HK-2 (cell line): ENCODE measurements at regions not wholly inside any gene's neighbourhood (a gene's known extent, or its start where the extent isn't known, plus 50 kb on each side); places are given as distances from the start of the nearest gene placed in this dataset.

Source experiments
- DNase-seq: peaks from one replicate; pipeline ENCODE4 v3.0.0-alpha.2; 2018; ENCODE audit not compliant: unreplicated experiment

DNA sequence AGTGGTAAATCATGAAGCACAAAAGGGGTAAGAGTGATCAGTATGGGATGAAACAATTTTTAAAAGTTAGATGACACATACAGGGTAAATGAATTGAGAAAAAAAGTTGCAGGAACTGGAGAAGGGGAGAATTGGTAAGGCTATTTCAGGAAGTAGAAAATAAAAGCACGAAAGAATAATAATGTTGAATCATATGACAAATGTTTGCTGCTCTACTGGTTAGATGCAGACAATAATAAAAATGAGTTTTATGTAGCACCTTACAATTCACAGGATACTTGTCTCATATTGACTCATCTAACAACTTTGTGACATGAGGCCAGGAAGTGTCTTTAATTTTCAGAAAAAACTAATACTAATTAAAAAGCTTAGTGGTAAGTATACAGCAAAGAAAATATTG lies 566.5 kb upstream of the MARCKS start:
- no peak for DNase-seq

GRCh38 chr6:113291751-113292445 lies 565.2 kb upstream of the MARCKS start:
- DNase-seq: no peak

- DNase-seq: no peak
Observed at GRCh38 chr6:113292646-113293422, 564.3 kb upstream of the MARCKS start.

DNA sequence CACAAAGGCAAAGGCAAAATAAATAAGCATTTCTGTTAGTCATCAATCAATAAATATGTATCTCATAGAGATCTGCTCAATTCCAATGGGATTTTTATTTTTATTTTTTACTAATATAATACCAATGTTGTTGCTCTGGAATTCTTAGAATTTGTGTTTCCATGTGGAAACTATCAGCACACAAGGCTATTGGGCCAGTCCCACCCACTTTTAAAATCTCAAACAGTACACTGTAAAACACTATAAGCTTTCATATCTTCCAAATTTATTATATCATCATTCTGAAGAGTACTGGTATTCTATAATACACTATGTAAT lies 563.8 kb upstream of the MARCKS start:
- no peak for DNase-seq

- no peak for DNase-seq
Observed at GRCh38 chr6:113299531-113299930, 557.6 kb upstream of the MARCKS start.

DNA sequence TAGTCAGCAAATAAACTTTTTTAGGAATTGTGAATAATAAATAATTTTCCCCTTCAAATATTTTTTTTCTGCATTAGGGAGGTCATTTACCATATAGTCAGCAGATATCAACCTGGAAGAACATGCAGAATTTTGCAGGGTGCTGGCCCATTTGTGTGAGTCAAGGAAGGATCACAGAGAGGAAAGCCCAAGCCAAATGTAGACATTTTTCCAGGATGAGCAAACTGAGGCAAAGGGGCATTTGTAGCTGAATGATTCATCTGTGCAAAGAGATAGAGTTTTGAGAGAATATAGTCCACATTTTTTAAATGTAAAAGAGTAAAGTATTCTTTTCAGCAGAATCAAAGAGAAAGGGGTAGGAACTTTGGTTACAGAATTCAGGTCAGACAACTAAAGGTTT lies 555.5 kb upstream of the MARCKS start:
- no peak for DNase-seq

DNA sequence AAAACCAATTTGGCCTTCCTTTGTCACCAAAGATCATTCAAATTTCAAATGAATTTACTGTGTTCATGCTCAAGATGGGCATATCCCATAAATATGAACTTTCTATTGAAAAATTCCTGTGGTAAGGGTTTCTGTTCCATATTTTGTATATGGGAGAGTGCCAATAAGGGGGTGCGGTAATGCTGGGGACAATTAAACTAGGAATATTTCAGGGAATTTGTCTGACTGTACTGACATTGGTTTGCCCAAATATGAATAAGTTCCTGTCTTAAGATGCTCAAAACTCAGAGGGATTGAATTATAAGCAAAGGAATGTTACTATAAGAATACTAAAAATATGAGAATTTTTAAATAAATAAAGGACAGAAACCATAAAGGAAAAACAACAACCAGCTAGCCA lies 553.0 kb upstream of the MARCKS start:
- no peak for DNase-seq

DNA sequence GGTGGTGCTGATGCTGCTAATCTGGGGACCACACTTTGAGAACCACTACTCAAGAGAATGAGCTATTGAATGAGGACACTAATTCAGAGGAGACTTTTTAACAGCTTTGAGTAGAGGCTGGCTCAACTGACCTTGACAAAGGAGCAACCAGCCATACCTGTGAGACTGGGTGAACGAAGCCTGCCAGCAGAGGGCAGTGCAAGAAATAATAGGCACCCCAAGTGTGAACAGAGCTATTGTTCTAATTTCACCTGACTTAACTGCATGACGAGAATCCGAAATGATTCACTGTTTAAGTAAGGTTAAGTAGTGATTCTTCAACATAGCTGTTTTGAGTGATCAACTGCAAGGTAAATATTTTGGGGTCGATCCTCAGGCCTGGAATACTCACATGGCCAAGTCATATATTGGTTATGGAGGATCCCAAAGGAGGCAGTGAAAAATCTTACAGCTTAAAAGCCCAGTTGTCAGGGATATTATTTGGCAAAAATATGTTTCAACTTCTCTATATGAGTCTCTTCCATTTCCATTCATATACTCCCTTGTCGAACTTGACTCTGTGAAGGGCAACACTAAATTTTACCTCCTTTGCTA lies 550.5 kb upstream of the MARCKS start:
- peak; percentile 34 for DNase-seq

- no peak for DNase-seq
Observed at GRCh38 chr6:113308266-113308665, 548.9 kb upstream of the MARCKS start.

- DNase-seq: no peak
Observed at GRCh38 chr6:113313841-113314240, 543.3 kb upstream of the MARCKS start.

GRCh38 chr6:113315165-113315564 lies 542.0 kb upstream of the MARCKS start:
- no peak for DNase-seq

- no peak for DNase-seq
Observed at GRCh38 chr6:113315879-113316278, 541.3 kb upstream of the MARCKS start.

DNA sequence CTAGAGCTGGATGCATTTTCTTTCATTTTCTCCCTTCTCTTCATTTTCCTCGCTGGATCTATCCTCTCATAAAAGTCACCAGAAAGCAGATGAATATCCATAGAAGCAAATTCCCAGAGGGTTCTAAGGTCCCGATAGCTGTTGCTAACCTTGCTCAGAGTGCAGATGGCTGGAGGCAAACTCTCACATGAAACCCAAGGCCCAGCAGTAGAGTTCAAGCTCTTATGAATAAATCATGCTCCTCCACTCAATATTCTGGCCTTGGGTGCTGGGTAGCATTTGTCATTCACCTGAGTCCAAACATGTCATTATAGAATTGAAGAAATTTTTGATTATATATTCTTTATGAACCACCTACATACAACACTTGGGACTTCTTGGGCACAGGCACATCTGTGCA lies 539.7 kb upstream of the MARCKS start:
- no peak for DNase-seq

DNA sequence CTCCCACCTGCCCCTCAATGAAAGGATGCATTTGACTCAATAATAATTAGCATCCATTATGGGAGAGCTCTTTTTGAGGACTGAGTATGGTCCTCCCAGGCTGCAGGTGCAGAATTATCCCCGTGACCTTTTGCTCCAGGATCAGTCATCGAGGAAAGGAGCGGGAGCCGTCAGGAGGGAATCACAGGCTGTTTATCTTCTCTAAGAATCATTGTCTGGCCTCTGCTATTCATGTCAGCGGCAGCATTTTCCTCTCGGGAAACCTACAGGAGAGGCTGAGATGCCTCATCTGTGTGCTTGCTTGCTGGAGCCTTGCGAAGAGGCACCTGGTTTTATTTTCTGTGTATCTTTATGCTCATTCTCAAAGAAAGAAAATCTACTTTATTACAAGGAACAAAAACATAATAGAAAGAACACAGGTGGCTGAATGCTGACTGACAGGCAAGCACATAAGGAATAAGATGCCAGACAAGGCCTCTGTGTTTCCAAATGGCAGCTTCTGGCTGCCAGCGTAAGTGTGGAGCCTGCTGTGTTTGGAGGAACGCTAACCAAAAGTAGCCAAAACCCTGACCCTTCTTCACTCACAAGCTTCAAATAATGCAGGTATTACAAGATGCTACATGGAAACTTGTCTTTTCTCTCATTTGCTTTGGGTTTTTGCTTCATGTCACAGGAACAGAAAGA lies 539.1 kb upstream of the MARCKS start:
- DNase-seq: no peak

DNA sequence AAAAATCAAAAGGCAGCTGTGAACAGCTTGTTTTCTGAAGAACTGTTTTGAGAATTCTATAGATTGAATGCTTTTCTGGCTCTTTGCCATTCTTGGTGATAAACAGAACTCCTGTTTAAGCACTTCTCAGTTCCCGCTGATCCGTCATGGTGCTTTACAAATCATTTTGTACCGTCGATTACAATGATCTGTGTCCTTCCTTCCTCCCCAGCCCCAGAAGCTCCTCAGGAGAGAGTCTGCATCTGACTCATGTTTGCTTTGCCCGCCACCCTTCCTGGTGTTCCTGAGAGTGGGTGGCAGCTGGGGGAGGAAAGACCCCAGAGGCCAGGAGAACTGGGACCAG lies 538.6 kb upstream of the MARCKS start:
- no peak for DNase-seq

- no peak for DNase-seq
Observed at GRCh38 chr6:113320653-113321052, 536.5 kb upstream of the MARCKS start.

- no peak for DNase-seq
Observed at GRCh38 chr6:113326781-113327180, 530.4 kb upstream of the MARCKS start.

DNA sequence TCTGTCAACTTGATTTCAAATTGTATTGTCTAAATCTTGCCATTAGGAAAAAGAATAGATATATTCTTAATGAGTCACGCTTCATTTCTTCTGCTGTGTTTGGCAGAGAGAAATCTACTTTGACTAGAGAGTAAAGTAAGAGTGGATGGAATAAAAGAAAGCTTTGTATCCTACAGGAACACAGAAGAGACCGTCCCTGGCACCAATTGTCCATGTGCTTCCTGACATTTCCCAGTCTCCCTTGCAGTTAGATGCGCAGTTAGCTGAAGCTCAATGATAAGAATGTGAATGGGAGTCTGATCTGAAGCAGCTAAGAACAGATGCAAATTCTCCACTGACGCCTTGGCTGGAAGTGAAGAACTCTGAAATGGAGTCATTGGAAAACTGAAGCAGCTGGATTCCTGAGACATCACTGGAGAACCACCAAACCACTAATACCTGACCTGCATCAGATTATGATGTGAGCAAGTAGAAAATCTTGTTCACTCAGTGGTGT lies 528.2 kb upstream of the MARCKS start:
- DNase-seq: no peak

DNA sequence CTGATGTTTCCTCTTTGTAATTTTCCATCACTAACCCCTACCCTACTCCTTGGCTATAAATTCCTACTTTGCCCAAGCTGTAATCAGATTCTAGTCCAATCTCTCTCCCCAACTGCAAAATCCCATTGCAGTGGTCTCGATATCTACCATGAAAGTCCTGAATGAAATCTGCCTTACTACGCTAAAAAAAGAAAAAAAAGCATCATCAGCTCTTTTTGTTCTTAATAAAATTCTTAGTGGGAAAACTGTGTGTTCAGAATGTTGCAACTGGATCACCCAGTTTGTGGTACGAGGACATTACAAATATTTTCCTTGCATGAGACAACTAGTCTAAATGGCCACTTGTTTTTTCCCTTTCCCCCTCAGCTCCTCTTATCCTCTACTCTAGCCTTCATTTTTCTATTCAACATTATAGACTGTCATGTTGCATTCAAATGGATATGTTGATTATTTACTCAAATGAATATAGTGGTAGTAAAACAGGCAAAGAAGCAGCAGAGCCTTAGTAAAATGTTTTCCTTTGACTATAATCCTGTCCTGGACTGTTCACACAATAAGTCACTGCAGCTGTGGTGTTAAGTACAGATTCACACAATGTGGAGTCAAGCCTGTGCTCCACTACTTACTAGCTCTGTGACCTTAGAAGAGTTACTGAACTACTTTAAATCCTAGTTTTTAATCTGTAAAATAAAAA lies 527.1 kb upstream of the MARCKS start:
- DNase-seq: no peak

GRCh38 chr6:113330636-113330946 lies 526.6 kb upstream of the MARCKS start:
- no peak for DNase-seq

DNA sequence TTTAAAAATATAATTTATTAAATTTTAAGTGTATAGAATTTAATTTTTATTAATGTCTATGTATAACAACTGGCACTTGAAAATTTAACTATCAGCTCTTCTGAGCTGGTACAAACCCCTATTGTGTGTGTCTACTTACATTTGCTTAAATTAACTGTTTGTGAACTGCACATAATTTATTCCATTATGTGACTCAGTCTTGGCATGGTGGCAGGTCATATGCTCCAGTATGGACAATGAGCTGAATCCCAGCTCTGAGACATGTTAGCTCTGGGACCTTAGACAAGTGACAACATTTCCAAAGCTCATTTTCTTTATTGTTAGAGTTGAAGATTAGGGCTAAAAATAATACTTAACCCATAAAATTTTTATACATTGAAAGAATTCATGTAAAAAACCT lies 526.1 kb upstream of the MARCKS start:
- no peak for DNase-seq

DNA sequence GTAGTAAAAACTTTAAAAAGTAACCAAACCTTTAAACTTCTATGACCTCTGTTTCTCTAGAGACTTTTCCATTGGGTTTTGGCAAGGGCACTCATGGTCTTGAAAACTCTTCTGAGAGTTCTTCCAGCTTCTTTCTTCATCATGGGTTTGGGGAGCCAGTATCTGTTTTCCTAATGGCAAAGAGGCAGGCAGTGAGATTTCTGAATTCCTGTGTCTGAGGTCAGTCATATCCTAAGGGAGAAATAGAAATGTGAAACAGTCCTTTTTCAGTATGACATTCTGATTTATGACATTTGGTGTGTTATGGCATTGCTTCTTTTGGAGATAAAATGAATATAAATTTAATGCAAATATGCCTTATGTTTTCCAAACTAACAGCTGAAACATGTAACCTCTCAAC lies 518.5 kb upstream of the MARCKS start:
- DNase-seq: no peak
